Stimulated activated CD8-positive, alpha-beta memory T cell treated with anti-CD3 and anti-CD28 coated beads, Interleukin-15, amount 100 ng/mL, for 24 hours (primary cell): ENCODE measurements at regions not wholly inside any gene's neighbourhood (a gene's known extent, or its start where the extent isn't known, plus 50 kb on each side); places are given as distances from the start of the nearest gene placed in this dataset.
"Not testable (repeated sequence)": the region's sequence is repeated elsewhere in the genome, so short reads cannot be mapped to it uniquely, and the experiment has no call there.

Experiments
- DNase-seq: peaks from one replicate; pipeline ENCODE4 v3.0.0-alpha.2; 2020; ENCODE audit warnings: low read depth

GRCh38 chr6:11486959-11487358 is 50.6 kb upstream of the TMEM170B start:
- DNase-seq: no peak

DNA sequence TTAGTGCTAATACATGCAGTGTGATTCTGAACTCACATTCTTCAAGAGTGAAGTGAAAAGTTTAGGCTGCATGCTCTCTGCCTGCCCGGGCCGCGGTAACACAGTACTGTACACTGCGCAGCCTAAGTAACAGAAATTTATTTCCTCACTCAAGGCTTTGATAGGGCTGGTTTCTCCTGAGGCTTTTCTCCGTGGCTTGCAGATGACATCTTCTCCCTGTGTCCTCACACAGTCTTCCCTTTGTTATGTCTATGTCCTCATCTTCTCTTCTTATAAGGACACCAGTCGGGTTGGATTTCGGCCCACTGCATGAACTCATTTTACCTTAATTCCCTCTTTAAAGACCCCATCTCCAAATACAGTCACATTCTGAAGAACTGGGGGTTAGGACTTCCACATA is 51.1 kb upstream of the TMEM170B start:
- no peak for DNase-seq

DNA sequence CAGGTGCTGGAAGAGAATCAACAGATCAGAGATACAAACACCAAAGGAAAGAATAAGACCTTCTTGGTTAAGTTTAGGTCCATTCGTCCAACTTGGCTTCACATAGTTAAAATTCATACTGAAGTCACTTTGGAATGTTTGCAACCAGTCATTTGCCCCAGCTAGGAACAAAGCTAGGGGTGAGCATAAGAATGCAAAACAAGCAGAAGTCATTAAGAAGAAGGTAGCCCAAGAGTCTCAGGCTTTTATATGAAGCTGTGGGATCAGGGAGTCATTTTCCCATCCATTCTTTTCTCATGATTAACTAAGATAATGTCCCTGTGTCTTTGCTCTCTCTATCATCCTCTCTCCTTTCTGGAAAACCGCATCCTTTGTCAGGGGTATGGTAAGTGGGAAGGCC is 51.5 kb upstream of the TMEM170B start:
- no peak for DNase-seq

DNA sequence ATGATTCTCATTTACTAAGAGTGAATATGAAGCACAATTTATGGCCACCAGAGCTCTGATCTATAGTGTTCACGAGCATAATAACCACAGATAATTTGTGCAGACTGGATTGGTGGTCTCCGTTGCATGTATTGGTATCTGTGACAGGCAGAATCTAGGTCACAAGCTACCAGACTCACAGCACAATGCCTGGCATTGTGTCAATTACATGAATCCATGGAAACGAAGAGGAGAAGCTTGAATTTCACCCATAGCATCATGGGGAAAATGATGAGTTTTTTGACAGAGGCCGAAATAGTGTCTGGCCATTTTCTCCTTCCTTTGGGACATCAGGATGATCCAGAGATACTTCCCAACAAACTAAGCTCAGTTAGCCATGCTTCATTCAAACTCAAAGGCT is 52.3 kb upstream of the TMEM170B start:
- no peak for DNase-seq

DNA sequence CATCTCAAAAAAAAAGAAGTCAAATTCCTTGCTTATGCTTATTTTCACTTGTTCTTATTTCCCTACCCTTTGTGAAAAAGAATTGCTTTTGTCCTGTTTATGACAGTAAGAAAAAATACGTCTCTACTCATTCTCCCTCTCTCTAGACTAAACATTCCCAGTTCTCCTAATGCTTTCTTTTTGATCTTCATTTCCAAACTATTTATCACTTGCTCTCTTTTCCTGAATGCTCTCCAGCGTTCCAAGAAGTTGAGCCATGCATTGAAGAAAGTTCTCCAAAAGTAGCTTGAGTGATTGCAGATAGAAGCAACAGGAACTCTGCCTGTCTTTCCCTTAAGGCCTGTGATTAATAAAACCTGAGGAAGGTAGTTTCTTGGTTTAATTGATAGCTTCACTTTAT is 53.1 kb upstream of the TMEM170B start:
- DNase-seq: no peak

- no peak for DNase-seq
These were observed 54.9 kb upstream of the TMEM170B start for GRCh38 chr6:11482616-11483015.

DNA sequence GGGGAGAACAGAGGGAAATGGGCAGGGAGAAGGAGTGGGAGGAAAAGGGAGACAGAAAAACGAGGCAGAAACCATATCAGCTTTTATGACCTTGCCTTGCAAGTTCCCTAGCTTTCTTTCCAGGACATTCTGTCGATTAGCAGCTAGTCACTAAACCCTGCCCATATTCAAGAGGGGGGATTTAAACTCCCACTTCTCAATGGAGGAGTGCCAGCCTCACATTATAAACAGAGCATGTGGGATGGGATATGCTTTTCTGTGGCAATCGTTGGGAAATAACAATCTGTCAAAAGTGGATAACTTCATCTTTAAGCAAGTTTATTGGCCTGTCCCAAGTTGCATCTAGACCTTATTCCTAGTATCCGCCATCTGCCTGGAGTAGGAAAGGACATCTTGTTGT is 57.0 kb upstream of the TMEM170B start:
- no peak for DNase-seq

DNA sequence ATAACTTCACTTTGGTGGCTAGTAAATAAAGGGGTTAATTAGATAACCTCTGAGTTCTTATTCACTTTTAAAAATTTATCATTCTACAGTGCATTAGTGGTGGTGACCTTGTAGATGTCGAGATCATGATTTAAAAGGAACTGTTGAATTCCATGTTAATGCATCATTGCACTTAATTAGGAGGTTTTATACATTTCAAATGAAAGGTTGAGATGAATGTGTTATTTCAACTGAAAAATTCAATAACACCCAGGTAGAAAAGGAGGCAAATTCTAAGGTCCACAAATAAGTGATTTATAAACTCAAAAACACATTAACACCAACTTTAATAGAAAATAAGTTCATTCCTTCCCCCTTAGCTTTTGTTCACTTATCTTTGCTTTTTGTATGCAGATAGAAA is 58.3 kb upstream of the TMEM170B start:
- DNase-seq: no peak

GRCh38 chr6:11478586-11478985 is 59.0 kb upstream of the TMEM170B start:
- DNase-seq: no peak

- no peak for DNase-seq
These were observed 62.5 kb upstream of the TMEM170B start for GRCh38 chr6:11475016-11475415.

GRCh38 chr6:11473008-11473740 is 64.4 kb upstream of the TMEM170B start:
- no peak for DNase-seq

DNA sequence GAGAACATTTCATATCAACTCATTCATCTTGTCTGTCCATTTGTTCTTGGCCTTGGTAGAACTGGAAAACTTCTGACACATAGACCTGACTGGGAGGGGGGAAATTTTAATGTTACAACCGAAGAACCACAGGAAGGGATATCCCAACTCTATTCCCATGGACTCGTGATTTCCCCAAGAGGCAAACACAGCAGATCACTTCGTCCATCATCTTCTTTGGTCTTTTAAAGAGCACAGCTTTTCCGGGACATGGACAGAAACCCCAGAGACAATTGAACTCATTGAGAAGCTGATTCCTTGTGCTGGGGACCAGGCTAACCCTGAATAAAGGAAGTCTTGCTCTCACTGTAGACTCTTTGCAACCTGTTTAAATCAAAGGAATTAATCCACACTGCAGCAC is 66.3 kb upstream of the TMEM170B start:
- DNase-seq: no peak

DNA sequence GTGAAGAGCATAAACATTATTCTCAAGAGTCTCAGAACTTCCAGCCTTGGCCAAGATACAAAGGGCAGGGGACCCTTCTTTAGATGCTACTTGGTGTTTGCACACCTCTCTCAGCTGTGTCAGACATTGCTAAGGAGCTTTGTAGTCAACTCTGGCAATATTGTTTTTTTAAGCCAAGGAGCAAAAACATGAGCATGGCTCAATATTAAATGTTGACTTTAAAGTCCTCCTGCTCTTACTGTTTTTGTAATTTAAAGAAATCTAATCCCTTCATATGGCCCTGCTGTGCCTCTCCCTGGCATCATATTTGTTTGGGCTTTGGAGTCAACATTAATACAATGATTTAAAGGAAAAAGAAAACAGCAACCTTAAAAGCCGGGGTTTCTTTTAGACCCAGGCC is 67.9 kb upstream of the TMEM170B start:
- no peak for DNase-seq

DNA sequence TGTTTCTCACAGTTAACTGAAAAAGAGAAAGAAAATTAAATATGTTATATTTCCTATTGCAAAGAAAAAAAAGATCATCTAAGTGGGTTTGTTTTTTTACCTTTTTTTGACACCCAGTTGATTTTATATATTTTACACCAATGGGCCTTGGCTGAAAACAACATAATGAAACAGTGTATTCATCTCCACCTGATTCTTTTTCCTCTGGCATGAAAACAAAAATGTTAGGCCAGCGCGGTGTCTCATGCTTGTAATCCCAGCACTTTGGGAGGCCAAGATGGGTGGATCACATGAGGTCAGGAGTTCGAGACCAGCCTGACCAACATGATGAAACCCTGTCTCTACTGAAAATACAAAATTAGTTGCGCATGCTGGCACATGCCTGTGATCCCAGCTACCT is 69.3 kb upstream of the TMEM170B start:
- not testable (repeated sequence) for DNase-seq

GRCh38 chr6:11467364-11467763 is 70.2 kb upstream of the TMEM170B start:
- DNase-seq: no peak

GRCh38 chr6:11463398-11463780 is 74.2 kb upstream of the TMEM170B start:
- no peak for DNase-seq

GRCh38 chr6:11462742-11463397 is 74.7 kb upstream of the TMEM170B start:
- DNase-seq: no peak

GRCh38 chr6:11460837-11461661 is 76.5 kb upstream of the TMEM170B start:
- no peak for DNase-seq

- DNase-seq: no peak
These were observed 77.4 kb upstream of the TMEM170B start for GRCh38 chr6:11460001-11460668.

GRCh38 chr6:11459079-11459610 is 78.4 kb upstream of the TMEM170B start:
- no peak for DNase-seq

GRCh38 chr6:11458509-11458908 is 79.0 kb upstream of the TMEM170B start:
- DNase-seq: no peak

DNA sequence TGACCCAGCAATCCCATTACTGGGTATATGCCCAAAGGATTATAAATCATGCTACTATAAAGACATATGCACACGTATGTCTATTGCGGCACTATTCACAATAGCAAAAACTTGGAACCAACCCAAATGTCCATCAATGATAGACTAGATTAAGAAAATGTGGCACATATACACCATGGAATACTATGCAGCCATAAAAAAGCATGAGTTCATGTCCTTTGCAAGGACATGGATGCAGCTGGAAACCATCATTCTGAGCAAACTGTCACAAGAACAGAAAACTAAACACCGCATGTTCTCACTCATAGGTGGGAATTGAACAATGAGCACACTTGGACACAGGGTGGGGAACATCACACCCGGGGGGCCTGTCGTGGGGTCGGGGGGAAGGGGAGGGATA is 80.1 kb upstream of the TMEM170B start:
- DNase-seq: not testable (repeated sequence)
